ENCODE measurements at regions not wholly inside any gene's neighbourhood (a gene's known extent, or its start where the extent isn't known, plus 50 kb on each side); places are given as distances from the start of the nearest gene placed in this dataset.
"Not testable (repeated sequence)": the region's sequence is repeated elsewhere in the genome, so short reads cannot be mapped to it uniquely, and the experiment has no call there.

- no peak for DNase-seq (ENCODE audit: low spot score)
- intact Hi-C loops (cut with DNase I): no loop called here
Observed at GRCh38 chr4:163077680-163078079, 89.0 kb downstream of the NAF1 start.

- intact Hi-C loops (cut with DNase I): no loop called here
- no peak for DNase-seq (ENCODE audit: low spot score)
Observed at GRCh38 chr4:163072222-163072621, 94.5 kb downstream of the NAF1 start.

- no peak for DNase-seq (ENCODE audit: low spot score)
- intact Hi-C loops (cut with DNase I): no loop called here
Observed at GRCh38 chr4:163071308-163071707, 95.4 kb downstream of the NAF1 start.

DNA sequence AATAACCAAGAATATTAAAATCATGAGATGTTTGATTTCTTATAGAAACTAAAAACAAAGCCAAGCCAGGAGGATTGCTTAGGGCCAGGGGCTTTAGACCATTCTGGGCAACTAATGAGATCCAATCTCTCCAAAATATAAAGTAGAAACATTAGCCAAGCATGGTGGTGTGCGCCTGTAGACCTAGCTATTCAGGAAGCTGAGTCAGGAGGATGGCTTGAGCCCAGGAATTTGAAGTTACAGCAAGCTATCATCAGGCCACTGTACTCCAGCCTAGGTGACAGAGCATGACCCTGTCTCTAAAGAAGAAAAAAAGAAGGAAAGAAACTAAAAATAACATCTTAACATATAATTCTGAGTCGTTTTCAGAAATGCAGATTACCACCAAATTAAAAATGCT lies 96.7 kb downstream of the NAF1 start:
- intact Hi-C loops (cut with DNase I): no loop called here
- no peak for DNase-seq (ENCODE audit: low spot score)

GRCh38 chr4:163063891-163064290 lies 102.8 kb downstream of the NAF1 start:
- intact Hi-C loops (cut with DNase I): no loop called here
- no peak for DNase-seq (ENCODE audit: low spot score)

GRCh38 chr4:163048447-163048846 lies 118.2 kb downstream of the NAF1 start:
- intact Hi-C loops (cut with DNase I): loop anchor here (10.0 kb wide), 1 partner anchor 486 kb away; no protein-coding TSS in a partner anchor
- DNase-seq (ENCODE audit: low spot score): no peak

DNA sequence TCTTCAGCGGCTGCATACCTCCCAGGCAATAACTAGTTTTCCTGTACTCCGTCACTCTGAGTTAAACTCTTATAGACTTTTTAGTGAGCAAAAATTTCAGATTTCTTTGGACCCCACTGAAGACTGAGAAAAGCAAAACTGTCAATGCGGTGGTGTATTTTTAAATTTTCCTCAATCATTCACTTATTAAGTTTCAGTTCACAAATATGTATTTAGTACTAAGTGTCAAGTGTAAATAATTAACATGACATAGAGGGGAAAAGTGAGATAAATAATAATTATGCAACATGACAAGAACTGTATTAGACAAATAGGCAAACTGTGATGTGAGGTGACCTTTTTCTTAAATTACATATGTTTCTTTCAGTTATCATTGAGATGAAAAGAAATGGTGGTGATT lies 124.4 kb downstream of the NAF1 start:
- no peak for DNase-seq (ENCODE audit: low spot score)
- intact Hi-C loops (cut with DNase I): loop anchor here (10.0 kb wide), 1 partner anchor 492 kb away; no protein-coding TSS in a partner anchor

DNA sequence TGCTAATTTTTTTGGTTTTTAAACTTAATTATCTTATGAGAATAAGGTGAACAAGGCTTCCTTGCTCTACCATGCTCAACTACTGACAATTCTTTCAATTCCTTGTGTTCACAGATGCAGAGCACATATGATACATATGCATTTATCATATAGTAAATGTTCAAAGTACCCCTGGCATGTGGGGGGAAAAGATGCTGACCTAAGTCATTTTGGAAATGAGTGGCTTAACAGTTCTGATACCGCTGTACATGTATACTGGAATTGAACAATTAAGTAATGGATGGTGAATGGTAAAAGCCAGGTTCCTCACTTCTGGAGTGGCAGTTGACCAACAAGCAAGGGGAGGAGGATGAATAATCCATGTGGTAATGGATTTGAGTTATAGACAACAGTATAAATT lies 149.6 kb downstream of the NAF1 start:
- intact Hi-C loops (cut with DNase I): no loop called here

GRCh38 chr4:163012816-163013215 lies 153.9 kb downstream of the NAF1 start:
- intact Hi-C loops (cut with DNase I): no loop called here
- DNase-seq (ENCODE audit: low spot score): no peak

More for the DNA sequence above, 149.6 kb downstream of the NAF1 start:
- DNase-seq (ENCODE audit: low spot score): no peak

DNA sequence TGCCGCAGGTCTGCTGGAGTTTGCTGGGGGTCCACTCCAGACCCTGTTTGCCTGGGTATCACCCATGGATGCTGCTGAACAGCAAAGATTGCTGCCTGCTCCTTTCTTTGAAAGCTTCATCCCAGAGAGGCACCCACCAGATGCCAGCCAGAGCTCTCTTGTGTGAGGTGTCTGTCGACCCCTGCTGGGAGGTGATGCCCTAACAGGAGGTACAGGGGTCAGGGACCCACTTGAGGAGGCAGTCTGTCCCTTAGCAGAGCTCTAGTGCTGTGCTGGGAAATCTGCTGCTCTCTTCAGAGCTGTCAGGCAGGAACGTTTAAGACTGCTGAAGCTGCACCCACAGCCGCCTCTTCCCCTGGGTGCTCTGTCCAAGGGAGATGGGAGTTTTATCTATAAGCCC lies 162.7 kb downstream of the NAF1 start:
- intact Hi-C loops (cut with DNase I): no loop called here
- DNase-seq (ENCODE audit: low spot score): no peak

- intact Hi-C loops (cut with DNase I): no loop called here
- DNase-seq (ENCODE audit: low spot score): no peak
Observed at GRCh38 chr4:162988530-162988929, 178.2 kb downstream of the NAF1 start.

GRCh38 chr4:162985131-162985530 lies 181.6 kb downstream of the NAF1 start:
- intact Hi-C loops (cut with DNase I): no loop called here
- DNase-seq (ENCODE audit: low spot score): no peak

- DNase-seq (ENCODE audit: low spot score): no peak
Observed at GRCh38 chr4:162984621-162985020, 182.1 kb downstream of the NAF1 start.

GRCh38 chr4:162981823-162982222 lies 184.9 kb downstream of the NAF1 start:
- no peak for DNase-seq (ENCODE audit: low spot score)

More at GRCh38 chr4:162984621-162985020, 182.1 kb downstream of the NAF1 start:
- intact Hi-C loops (cut with DNase I): no loop called here

DNA sequence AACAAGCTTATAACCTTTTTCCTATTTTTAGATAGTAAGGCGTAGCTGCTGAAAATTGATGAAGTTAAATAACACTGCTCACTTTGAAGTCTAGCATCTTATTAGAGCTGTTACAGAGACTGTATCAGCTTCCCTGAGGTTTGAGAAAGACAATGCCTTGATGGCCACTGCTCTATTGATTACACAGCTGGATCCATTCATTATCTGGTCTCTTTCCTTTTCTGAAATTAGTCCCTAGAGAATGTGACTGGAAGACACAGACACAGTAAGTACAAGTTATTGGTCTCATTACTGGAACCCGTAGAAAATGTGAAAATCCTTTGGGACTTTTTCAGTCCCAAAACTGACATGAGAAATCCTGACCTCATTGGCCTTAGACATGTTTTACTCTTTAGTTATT lies 188.3 kb downstream of the NAF1 start:
- intact Hi-C loops (cut with DNase I): no loop called here
- DNase-seq (ENCODE audit: low spot score): no peak

More at GRCh38 chr4:162981823-162982222, 184.9 kb downstream of the NAF1 start:
- intact Hi-C loops (cut with DNase I): no loop called here

GRCh38 chr4:162977788-162978187 lies 188.9 kb downstream of the NAF1 start:
- DNase-seq (ENCODE audit: low spot score): no peak
- intact Hi-C loops (cut with DNase I): no loop called here

- no peak for DNase-seq (ENCODE audit: low spot score)
- intact Hi-C loops (cut with DNase I): no loop called here
Observed at GRCh38 chr4:162972661-162973330, 193.9 kb downstream of the NAF1 start.

DNA sequence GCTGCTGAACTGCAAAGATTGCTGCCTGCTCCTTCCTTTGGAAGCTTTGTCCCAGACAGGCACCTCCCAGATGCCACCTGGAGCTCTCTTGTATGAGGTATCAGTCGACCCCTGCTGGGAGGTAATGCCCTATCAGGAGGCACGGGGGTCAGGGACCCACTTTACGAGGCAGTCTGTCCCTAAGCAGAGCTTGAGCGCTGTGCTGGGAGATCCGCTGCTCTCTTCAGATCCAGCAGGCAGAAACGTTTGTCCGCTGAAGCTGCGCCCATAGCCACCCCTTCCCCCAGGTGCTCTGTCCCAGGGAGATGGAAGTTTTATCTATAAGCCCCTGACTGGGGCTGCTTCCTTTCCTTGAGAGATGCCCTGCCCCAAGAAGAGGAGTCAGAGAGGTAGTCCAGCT lies 197.5 kb downstream of the NAF1 start:
- DNase-seq (ENCODE audit: low spot score): no peak
- intact Hi-C loops (cut with DNase I): no loop called here

- intact Hi-C loops (cut with DNase I): not testable (repeated sequence)
Observed at GRCh38 chr4:162965978-162966377, 200.7 kb downstream of the NAF1 start.

DNA sequence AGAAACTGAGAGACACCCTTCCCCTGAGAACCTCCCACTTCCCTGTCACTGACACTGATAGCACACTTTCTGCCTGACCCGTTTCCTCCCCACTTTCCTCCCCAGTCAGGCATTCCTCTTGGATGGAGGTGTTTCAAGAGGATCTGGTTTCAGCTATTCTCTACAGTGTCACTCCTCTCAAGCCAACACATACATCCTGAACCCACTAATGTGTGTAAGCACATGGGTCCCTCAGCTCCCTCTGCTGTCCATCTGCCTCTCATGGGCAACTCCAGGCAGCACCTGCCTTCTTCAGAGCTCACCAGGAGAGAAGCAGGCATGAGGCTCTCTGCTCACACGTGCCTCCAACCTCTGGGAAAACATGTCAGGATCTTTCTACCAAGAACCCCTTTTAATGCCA lies 207.6 kb downstream of the NAF1 start:
- intact Hi-C loops (cut with DNase I): loop anchor here (10.0 kb wide), 1 partner anchor 314 kb away; no protein-coding TSS in a partner anchor
- DNase-seq (ENCODE audit: low spot score): no peak

More at GRCh38 chr4:162965978-162966377, 200.7 kb downstream of the NAF1 start:
- not testable (repeated sequence) for DNase-seq (ENCODE audit: low spot score)

- intact Hi-C loops (cut with DNase I): loop anchor here (10.0 kb wide), 1 partner anchor 313 kb away; no protein-coding TSS in a partner anchor
- DNase-seq (ENCODE audit: low spot score): no peak
Observed at GRCh38 chr4:162957521-162958143, 209.1 kb downstream of the NAF1 start.

Measured in cardiac septum (tissue), 1 donor.